H4 (cell line): ENCODE measurements at regions not wholly inside any gene's neighbourhood (a gene's known extent, or its start where the extent isn't known, plus 50 kb on each side); places are given as distances from the start of the nearest gene placed in this dataset.
"Not testable (repeated sequence)": the region's sequence is repeated elsewhere in the genome, so short reads cannot be mapped to it uniquely, and the experiment has no call there.

Source experiments
- DNase-seq: peaks from one replicate; pipeline ENCODE4 v3.0.0-alpha.2; 2015; ENCODE audit warnings: low spot score

DNA sequence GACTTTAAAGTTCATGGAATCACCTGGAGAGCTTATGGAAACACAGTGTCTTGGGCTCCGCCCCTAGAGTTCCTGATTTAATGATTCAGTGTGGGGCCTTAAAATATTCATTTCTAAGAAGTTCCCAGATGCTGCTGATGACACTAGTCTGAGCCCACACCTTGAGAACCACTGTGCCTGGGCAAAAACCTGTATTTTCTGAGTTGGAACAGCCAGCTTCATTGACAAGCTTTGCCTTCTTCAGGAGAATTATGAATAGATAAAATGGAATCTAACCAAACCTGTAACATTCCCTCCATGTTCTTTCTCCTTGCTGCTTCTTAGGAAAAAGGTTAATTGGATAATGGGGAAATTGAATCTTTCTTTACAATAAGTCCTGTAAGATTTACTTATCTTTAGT lies 490.7 kb downstream of the DIPK2A start:
- DNase-seq, result no peak

DNA sequence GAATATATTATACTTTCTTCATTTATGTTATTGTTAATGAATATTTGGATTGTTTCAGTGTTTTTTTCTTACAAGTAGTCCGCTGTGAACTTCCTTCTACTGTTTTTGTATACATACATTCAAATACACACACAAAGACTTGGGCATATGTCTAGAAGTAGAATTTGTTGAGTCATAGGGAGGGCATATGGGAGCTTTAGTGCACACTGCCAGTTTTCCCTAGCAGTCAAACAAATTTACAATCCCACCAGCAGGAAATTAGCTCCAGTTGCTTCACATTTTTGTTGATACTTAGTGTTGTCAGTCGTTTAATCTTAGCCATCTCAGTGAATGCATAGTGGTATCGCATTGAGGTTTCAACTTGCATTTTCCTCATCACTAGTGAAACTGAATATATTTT lies 492.3 kb downstream of the DIPK2A start:
- peak; percentile 63 for DNase-seq

- DNase-seq, result no peak
These were observed 494.5 kb downstream of the DIPK2A start for GRCh38 chr3:144466114-144466513.

DNA sequence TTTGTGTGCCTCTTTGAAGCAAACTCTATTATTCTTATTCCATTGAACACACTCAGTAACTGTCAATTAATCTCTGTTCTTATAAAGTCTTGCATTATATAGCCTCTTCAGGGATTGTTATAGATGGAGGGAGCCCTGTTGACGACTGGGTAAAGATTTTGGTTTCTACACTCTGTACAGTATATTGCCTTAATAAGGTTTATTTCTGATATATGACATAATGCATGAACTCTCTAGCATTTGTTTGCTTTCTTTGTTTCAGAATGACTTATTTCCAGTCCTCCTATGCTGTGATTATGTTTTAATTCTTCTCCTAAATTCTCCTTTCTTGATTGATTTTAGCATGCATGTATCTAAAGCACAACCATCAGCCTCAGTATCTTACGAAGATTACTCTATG lies 494.9 kb downstream of the DIPK2A start:
- no peak for DNase-seq

DNA sequence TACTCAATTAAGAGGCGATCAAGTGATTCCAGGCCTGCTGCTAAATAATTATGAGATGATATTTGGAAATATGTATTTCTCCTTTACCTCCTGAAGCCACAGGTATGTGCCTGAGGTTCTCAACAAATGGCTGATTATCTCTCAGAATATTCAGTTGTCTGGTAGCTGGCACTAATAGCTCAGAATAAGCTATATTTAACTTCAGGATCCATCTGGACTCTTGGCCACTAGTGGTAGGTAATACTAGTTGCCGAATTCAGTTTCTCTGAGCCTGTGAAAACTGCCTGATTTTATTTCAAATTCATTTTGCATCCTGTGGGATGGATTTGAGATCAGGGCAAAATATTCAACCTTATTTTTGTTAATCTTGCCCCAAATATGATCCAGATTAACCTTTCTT lies 499.0 kb downstream of the DIPK2A start:
- no peak for DNase-seq

GRCh38 chr3:144477593-144477992 lies 506.0 kb downstream of the DIPK2A start:
- no peak for DNase-seq

- no peak for DNase-seq
These were observed 508.8 kb downstream of the DIPK2A start for GRCh38 chr3:144480416-144480919.

DNA sequence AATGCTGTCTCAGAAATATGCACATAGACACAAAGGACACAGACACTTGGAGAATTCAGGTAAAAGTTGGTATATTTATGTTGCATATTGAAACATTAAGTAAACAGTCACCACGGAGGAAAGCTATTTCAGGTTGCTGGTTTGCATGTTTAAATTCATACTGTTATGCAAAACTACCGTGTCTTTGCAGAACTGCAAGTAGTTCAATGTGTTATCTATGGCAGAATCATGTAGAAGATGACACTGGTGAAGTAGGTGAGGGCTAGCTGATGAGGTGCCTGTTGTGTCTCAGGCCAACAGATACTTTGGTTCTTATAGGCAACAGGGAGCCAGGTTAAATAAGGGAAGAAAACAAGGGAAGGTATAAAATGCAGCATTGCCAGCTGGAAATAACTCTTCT lies 511.3 kb downstream of the DIPK2A start:
- DNase-seq, result no peak

DNA sequence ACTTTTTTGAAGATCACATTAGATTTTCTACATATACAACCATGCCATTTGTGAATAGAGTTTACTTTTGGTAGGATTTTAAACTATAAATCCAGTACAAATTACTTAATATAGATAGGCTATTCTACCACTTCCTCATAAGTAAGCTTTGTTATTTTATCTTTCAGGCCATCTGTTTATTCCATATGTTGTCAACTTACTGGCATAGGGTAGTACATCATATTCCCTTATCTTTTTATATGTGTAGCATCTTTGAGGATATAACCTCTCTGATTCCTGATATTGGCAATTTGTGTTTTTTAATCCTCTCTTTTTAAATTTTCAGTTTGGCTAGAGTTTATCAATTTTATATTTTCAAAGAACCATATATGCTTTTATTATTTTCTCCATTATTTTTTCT lies 515.4 kb downstream of the DIPK2A start:
- DNase-seq, result no peak

DNA sequence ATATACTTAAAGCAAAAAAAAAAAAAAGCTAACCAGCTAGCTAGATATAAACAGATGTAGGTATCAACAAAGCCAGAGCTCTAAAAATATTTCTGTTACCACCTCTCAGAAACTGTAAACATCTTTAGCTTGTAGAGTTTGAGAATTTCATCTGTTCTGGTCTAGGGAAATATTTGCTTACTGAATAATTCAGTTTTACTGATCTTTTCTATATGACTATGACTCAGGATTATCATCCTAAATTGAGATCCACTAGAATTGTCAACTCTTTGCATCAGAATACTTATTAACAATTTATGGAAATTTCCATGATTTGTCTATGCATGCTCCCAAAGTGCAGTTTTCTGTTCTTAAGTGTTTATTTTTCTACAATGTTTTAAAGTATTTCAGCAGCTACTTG lies 517.3 kb downstream of the DIPK2A start:
- no peak for DNase-seq

DNA sequence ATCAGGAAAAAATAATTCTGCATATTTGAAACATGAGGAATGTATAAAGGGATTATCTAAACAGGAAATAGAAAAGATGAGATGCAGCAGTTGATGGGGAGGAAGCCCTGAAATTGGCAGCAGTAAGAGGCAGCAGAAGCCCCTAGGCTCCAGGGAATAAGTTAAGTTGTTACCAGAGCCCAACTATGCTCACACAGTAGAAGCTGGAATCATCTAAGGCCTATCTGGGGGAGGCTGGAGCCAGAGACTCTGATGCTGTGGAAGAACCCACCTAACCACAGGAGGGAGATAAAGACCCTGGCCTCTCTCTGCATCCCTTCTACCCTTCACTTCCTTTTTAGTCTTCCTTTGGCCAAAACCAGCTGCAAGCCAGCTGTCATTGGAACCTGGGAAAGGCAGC lies 519.7 kb downstream of the DIPK2A start:
- DNase-seq, result no peak

DNA sequence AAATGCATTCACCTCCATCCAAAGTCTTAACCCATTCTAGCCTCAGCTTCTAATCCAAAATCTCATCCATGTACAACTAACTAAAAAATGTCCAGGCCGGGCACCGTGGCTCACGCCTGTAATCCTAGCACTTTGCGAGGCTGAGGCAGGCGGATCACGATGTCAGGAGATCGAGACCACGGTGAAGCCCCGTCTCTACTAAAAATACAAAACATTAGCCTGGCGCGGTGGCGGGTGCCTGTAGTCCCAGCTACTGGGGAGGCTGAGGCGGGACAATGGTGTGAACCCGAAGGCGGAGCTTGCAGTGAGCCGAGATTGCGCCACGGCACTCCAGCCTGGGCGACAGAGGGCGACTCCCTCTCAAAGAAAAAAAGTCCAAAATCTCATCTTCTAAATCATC lies 523.0 kb downstream of the DIPK2A start:
- not testable (repeated sequence) for DNase-seq

- no peak for DNase-seq
These were observed 524.7 kb downstream of the DIPK2A start for GRCh38 chr3:144496141-144496835.

DNA sequence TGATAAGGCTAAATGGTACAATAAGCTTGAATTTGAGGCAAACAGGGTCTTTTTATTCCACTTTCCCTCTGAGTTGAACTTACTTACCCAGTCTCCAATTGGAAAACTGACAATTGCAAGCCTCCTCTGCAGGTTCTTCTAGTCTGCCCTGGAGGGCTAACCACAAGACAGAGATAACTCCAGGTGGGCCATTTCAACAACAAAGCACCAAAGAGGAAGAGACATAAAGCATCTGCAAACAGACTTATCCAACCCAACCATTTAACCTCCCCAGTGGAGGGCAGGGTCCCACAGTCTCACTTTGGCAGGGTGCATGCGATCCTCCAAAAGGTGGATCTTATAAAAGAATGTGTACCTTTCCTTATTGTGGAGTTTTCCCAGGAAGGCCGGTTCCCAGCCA lies 525.8 kb downstream of the DIPK2A start:
- no peak for DNase-seq

- no peak for DNase-seq
These were observed 527.6 kb downstream of the DIPK2A start for GRCh38 chr3:144499001-144499930.

DNA sequence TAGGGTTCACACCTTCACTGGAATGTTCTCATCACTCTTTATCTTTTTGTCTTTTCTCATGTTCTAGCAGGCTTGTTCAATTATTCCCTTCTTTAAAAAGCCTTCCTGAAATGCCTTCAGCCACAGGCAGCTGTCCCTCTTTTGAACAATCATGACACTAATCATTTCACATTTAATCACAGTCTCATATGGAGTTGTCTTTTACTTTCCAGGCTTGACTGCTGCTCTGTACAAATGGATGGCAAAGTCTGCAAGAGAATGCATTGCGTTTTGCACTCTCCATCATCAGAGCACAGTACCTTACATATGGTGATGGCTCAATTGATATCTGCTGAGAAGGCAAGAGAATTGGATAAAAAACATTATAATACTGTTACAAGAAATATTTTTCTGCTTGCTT lies 529.8 kb downstream of the DIPK2A start:
- DNase-seq, result no peak

DNA sequence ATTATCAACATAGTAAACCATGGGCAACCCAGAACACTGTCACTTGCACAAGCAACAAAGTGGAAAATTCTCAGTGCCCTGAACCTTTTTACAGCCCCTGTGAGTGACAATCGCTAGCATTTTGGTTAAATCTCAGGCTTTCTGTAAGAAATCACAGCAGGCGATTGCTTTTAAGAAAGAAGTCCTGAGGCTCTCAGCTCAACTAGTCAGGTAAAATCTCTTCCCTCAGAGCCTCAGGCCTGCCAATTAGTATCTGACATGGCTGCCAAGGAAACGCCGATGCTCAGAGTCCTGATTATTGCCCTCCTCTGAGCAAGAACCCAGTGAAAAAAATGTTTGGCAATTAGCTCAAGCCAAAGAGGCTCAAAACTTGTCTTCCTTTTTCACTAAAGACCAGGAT lies 530.8 kb downstream of the DIPK2A start:
- DNase-seq, result no peak

DNA sequence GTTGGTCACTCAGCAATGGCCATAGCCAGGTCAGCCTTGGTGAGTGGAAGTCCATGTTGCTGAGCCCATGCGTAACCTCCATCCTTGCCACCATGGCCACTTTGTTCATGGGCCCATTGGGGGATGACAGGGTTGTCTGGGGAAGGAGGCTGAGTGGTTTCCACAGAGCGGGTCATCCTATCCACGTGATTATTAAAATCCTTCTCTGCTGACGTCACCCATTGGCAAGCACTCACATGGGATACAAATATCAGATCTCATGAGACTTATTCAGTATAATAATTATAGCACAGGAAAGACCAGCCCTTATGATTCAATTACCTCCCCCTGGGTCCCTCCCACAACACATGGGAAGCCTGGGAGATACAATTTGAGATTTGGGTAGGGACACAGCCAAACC lies 534.8 kb downstream of the DIPK2A start:
- DNase-seq, result not testable (repeated sequence)

GRCh38 chr3:144511346-144511745 lies 539.7 kb downstream of the DIPK2A start:
- no peak for DNase-seq

DNA sequence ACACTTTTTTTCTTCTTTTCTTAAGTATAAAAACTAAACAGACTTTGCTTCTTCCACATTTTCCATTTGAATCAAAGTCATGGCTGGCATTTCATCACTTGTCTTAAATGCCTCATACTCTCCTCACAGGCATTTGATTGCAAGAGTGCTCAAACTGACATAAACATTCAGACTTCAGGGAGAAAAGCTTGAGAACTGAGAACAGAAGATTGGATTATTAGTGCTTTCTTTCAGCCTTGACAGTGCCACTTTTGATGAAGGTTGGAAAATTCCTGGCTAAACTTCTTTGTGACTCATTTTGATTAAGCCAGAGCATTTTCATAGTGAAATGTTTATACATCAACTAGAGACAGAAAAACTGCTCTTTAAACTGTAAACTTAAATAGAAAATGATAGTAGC lies 544.4 kb downstream of the DIPK2A start:
- DNase-seq, result no peak

- no peak for DNase-seq
These were observed 545.0 kb downstream of the DIPK2A start for GRCh38 chr3:144516589-144516988.

- no peak for DNase-seq
These were observed 549.5 kb downstream of the DIPK2A start for GRCh38 chr3:144521131-144521530.

- no peak for DNase-seq
These were observed 550.8 kb downstream of the DIPK2A start for GRCh38 chr3:144522456-144522855.
